H9 (cell line): ENCODE measurements at regions not wholly inside any gene's neighbourhood (a gene's known extent, or its start where the extent isn't known, plus 50 kb on each side); places are given as distances from the start of the nearest gene placed in this dataset.

ENCODE experiments used
- DNase-seq: peaks from one replicate; pipeline ENCODE4 v3.0.0-alpha.2; 2017
- H2AFZ ChIP-seq: one replicate; pipeline ENCODE4 v1.6.1; 2013; ENCODE audit warnings: mild to moderate bottlenecking, low read length, control low read depth, moderate library complexity
- H2AK5ac ChIP-seq: 2 replicates; pipeline ENCODE4 v1.6.1; 2013; ENCODE audit warnings: low read length, control low read depth, mixed read lengths; ENCODE audit not compliant: insufficient read length
- H2BK120ac ChIP-seq: one replicate; pipeline ENCODE4 v1.6.1; 2013; ENCODE audit warnings: low read depth, mild to moderate bottlenecking, low read length, control low read depth, inconsistent platforms; ENCODE audit not compliant: poor library complexity, severe bottlenecking
- H2BK12ac ChIP-seq: 2 replicates; pipeline ENCODE4 v1.6.1; 2013; ENCODE audit warnings: low read length, control low read depth, mixed read lengths, low read depth; ENCODE audit not compliant: insufficient read length
- H2BK15ac ChIP-seq: 2 replicates; pipeline ENCODE4 v1.6.1; 2013; ENCODE audit warnings: low read depth, low read length, control low read depth
- H2BK20ac ChIP-seq: one replicate; pipeline ENCODE4 v1.6.1; 2013; ENCODE audit warnings: low read depth, mild to moderate bottlenecking, low read length, control low read depth, inconsistent platforms; ENCODE audit not compliant: poor library complexity, severe bottlenecking
- H2BK5ac ChIP-seq: 2 replicates; pipeline ENCODE4 v1.6.1; 2013; ENCODE audit warnings: low read length, control low read depth, mixed read lengths; ENCODE audit not compliant: insufficient read length
- H3K14ac ChIP-seq: 2 replicates; pipeline ENCODE4 v1.6.1; 2013; ENCODE audit warnings: low read length, control low read depth; ENCODE audit not compliant: insufficient read depth
- H3K18ac ChIP-seq: 2 replicates; pipeline ENCODE4 v1.6.1; 2013; ENCODE audit warnings: low read depth, mild to moderate bottlenecking, mixed read lengths, low read length, control low read depth; ENCODE audit not compliant: insufficient read length
- H3K23ac ChIP-seq: 2 replicates; pipeline ENCODE4 v1.6.1; 2013; ENCODE audit warnings: low read length, control low read depth, mixed read lengths, low read depth; ENCODE audit not compliant: insufficient read length
- H3K23me2 ChIP-seq: 2 replicates; pipeline ENCODE4 v1.6.1; 2013; ENCODE audit warnings: low read depth, mild to moderate bottlenecking, mixed read lengths, low read length, control low read depth; ENCODE audit not compliant: insufficient read length, poor library complexity, severe bottlenecking
- H3K27ac ChIP-seq: 2 replicates; pipeline ENCODE4 v1.5.1; 2013; ENCODE audit warnings: low read length, control low read depth, mixed read lengths, low read depth; ENCODE audit not compliant: insufficient read length
- H3K27me3 ChIP-seq: 2 replicates; pipeline ENCODE4 v1.6.1; 2013; ENCODE audit warnings: low read length, control low read depth, inconsistent platforms; ENCODE audit not compliant: insufficient read depth
- H3K4ac ChIP-seq: 2 replicates; pipeline ENCODE4 v1.6.1; 2013; ENCODE audit warnings: low read depth, mild to moderate bottlenecking, control low read depth, inconsistent platforms, low read length, moderate library complexity
- H3K4me1 ChIP-seq: 2 replicates; pipeline ENCODE4 v1.6.1; 2013; ENCODE audit warnings: low read length, control low read depth, inconsistent platforms; ENCODE audit not compliant: insufficient read depth
- H3K4me2 ChIP-seq: 2 replicates; pipeline ENCODE4 v1.6.1; 2013; ENCODE audit warnings: low read length, control low read depth, mixed read lengths; ENCODE audit not compliant: insufficient read length, insufficient read depth
- H3K56ac ChIP-seq: 2 replicates; pipeline ENCODE4 v1.6.1; 2013; ENCODE audit warnings: low read depth, mild to moderate bottlenecking, mixed read lengths, low read length, control low read depth; ENCODE audit not compliant: insufficient read length
- H3K79me1 ChIP-seq: 2 replicates; pipeline ENCODE4 v1.6.1; 2013; ENCODE audit warnings: low read depth, mild to moderate bottlenecking, moderate library complexity, low read length, control low read depth, inconsistent platforms; ENCODE audit not compliant: insufficient read depth, poor library complexity, severe bottlenecking
- H3K79me2 ChIP-seq: 2 replicates; pipeline ENCODE4 v1.6.1; 2013; ENCODE audit warnings: low read length, control low read depth, inconsistent platforms; ENCODE audit not compliant: insufficient read depth
- H3K9ac ChIP-seq: 2 replicates; pipeline ENCODE4 v1.6.1; 2013; ENCODE audit warnings: low read length, control low read depth, mixed read lengths; ENCODE audit not compliant: insufficient read length; ENCODE audit errors: extremely low read depth
- H3K9me3 ChIP-seq: one replicate; pipeline ENCODE4 v1.6.1; 2013; ENCODE audit warnings: low read depth, low read length, inconsistent platforms; ENCODE audit not compliant: control insufficient read depth
- H3T11ph ChIP-seq: one replicate; pipeline ENCODE4 v1.6.1; 2013; ENCODE audit warnings: mild to moderate bottlenecking, low read length, control low read depth, inconsistent platforms
- H4K20me1 ChIP-seq: one replicate; pipeline ENCODE4 v1.6.1; 2013; ENCODE audit not compliant: control insufficient read depth, insufficient read length, insufficient read depth
- H4K5ac ChIP-seq: 2 replicates; pipeline ENCODE4 v1.6.1; 2013; ENCODE audit warnings: low read depth, mild to moderate bottlenecking, mixed read lengths, low read length, control low read depth; ENCODE audit not compliant: insufficient read length
- H4K8ac ChIP-seq: replicated peaks from 2 replicates; pipeline ENCODE4 v1.6.1; 2013; ENCODE audit warnings: low read length, control low read depth, mixed read lengths, low read depth; ENCODE audit not compliant: insufficient read length
- H4K91ac ChIP-seq: 2 replicates; pipeline ENCODE4 v1.6.1; 2013; ENCODE audit warnings: low read depth, mild to moderate bottlenecking, moderate library complexity, mixed read lengths, low read length, control low read depth; ENCODE audit not compliant: insufficient read length
- H3K27ac Mint-ChIP-seq, 3 experiments: 2 replicates in 2 of 3; 3 replicates in 1 of 3; pipeline ENCODE4 v1.8.0; 2020 to 2021; ENCODE audit warnings: mixed read lengths in 3 of 3, mild to moderate bottlenecking in 1 of 3, moderate library complexity in 1 of 3
- H3K27me3 Mint-ChIP-seq: 2 replicates; pipeline ENCODE4 v1.8.0; 2021; ENCODE audit warnings: low read depth, mild to moderate bottlenecking, moderate library complexity, mixed read lengths
- H3K36me3 Mint-ChIP-seq, 3 experiments: 2 replicates in 2 of 3; 3 replicates in 1 of 3; pipeline ENCODE4 v1.8.0; 2020 to 2021; ENCODE audit warnings: low read depth in 3 of 3, mixed read lengths in 3 of 3; ENCODE audit not compliant: insufficient read depth in 1 of 3
- H3K4me1 Mint-ChIP-seq, 2 experiments: 2 replicates each; pipeline ENCODE4 v1.8.0; 2020; ENCODE audit warnings: mixed read lengths in 2 of 2
- H3K4me3 Mint-ChIP-seq, 2 experiments: 2 replicates in 1 of 2; 3 replicates in 1 of 2; pipeline ENCODE4 v1.8.0; 2020 to 2021; ENCODE audit warnings: mild to moderate bottlenecking in 2 of 2, mixed read lengths in 2 of 2, moderate library complexity in 1 of 2
- H3K9me3 Mint-ChIP-seq, 2 experiments: 2 replicates in 1 of 2; 3 replicates in 1 of 2; pipeline ENCODE4 v1.8.0; 2020; ENCODE audit warnings: mild to moderate bottlenecking in 2 of 2, mixed read lengths in 2 of 2, moderate library complexity in 1 of 2
- WGBS: extraction: QIAGEN DNeasy Blood & Tissue Kit; methylation state at CpG from one replicate; pipeline ENCODE4 v1.1.7; 2013; ENCODE audit warnings: missing lambda C conversion rate, low lambda C conversion rate, mixed read lengths; ENCODE audit not compliant: insufficient read length; ENCODE audit errors: extremely low coverage; 5-methylcytosine and 5-hydroxymethylcytosine counted together
- TF ChIP-seq, protein P1 (sequence below): fragments of 200-600 bp; sonication (generic); conservative IDR thresholded peaks from 3 replicates; pipeline ENCODE4 v1.8.0; 2021; ENCODE audit warnings: antibody characterized with exemption, mild to moderate bottlenecking

- Histone ChIP-seq H4K5ac (no peak overlapping the region), H3K27ac (no peak overlapping the region), H2BK20ac (no peak overlapping the region), H2BK120ac (no peak overlapping the region), H2BK15ac (no peak overlapping the region), H3K14ac (no peak overlapping the region), H3K23me2 (no peaks in the 10 kb centered on the region), H4K91ac (no peak overlapping the region), H3K23ac (no peak overlapping the region), H3K4me2 (no peak overlapping the region), H4K20me1 (no peaks in the 10 kb centered on the region), H2BK12ac (no peak overlapping the region), H3K9me3 (peaks cover 16% of the 10 kb centered on the region), H2BK5ac (no peak overlapping the region), H3K79me2 (no peaks in the 10 kb centered on the region; the same call in 1 of the 2 replicates), H3T11ph (no peak overlapping the region), H3K4ac (no peak overlapping the region), H3K9ac (no peak overlapping the region), H3K18ac (no peak overlapping the region), H4K8ac (no peak overlapping the region), H3K4me1 (no peaks in the 10 kb centered on the region), H2AFZ (no peak overlapping the region), H3K27me3 (no peaks in the 10 kb centered on the region), H3K79me1 (no peaks in the 10 kb centered on the region), H3K56ac (no peak overlapping the region), H2AK5ac (no peak overlapping the region)
- no peak for DNase-seq
- Mint-ChIP-seq H3K36me3 (peaks cover 7 to 18% (median 14%) of the 10 kb centered on the region in 3 experiments), H3K27ac (no peak overlapping the region), H3K4me3 (no peak overlapping the region), H3K4me1 (peaks cover 2% of the 10 kb centered on the region in 2 experiments; a peak in 3 of 4 replicates), H3K27me3 (no peaks in the 10 kb centered on the region), H3K9me3 (peaks cover 7 to 13% of the 10 kb centered on the region in 2 experiments)
- WGBS: no CpG with 5 or more reads among the region's 4 CpGs
- TF ChIP-seq, protein P1, sequence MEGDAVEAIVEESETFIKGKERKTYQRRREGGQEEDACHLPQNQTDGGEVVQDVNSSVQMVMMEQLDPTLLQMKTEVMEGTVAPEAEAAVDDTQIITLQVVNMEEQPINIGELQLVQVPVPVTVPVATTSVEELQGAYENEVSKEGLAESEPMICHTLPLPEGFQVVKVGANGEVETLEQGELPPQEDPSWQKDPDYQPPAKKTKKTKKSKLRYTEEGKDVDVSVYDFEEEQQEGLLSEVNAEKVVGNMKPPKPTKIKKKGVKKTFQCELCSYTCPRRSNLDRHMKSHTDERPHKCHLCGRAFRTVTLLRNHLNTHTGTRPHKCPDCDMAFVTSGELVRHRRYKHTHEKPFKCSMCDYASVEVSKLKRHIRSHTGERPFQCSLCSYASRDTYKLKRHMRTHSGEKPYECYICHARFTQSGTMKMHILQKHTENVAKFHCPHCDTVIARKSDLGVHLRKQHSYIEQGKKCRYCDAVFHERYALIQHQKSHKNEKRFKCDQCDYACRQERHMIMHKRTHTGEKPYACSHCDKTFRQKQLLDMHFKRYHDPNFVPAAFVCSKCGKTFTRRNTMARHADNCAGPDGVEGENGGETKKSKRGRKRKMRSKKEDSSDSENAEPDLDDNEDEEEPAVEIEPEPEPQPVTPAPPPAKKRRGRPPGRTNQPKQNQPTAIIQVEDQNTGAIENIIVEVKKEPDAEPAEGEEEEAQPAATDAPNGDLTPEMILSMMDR: no peak
Measured at GRCh38 chr15:39414201-39414600, 166.7 kb upstream of the THBS1 start.
